CD8-positive, alpha-beta memory T cell (primary cell): ENCODE measurements at regions not wholly inside any gene's neighbourhood (a gene's known extent, or its start where the extent isn't known, plus 50 kb on each side); places are given as distances from the start of the nearest gene placed in this dataset.

Experiments used
- CTCF ChIA-PET: fragments of 350-600 bp; sonication (Branson Sonifier 250); formaldehyde crosslinking; loops from one replicate; lab custom pipeline; 2021; ENCODE audit warnings: antibody characterized with exemption; lab: Charles Lee
- POLR2A ChIA-PET: fragments of 350-600 bp; sonication (Branson Sonifier 250); formaldehyde crosslinking; loops from one replicate; lab custom pipeline; 2021; ENCODE audit warnings: antibody characterized with exemption; lab: Charles Lee
- DNase-seq, 5 donors: peaks; one replicate each; pipeline versions ENCODE4 v3.0.0 to v3.0.0-alpha.2; 2020 to 2022; ENCODE audit warnings: mixed read lengths in 1 of 5
- H3K27ac ChIP-seq: one replicate; pipeline ENCODE4 v1.7.0; 2013; ENCODE audit warnings: low read depth, mild to moderate bottlenecking, low read length, moderate library complexity
- H3K27me3 ChIP-seq: 2 replicates; pipeline ENCODE4 v1.7.0; 2013; ENCODE audit warnings: low read length, mild to moderate bottlenecking; ENCODE audit not compliant: insufficient read depth, poor library complexity, severe bottlenecking
- H3K36me3 ChIP-seq: 2 replicates; pipeline ENCODE4 v1.7.0; 2013; ENCODE audit warnings: mild to moderate bottlenecking, low read length, moderate library complexity; ENCODE audit not compliant: insufficient read depth
- H3K4me1 ChIP-seq: 2 replicates; pipeline ENCODE4 v1.7.0; 2013; ENCODE audit warnings: mild to moderate bottlenecking, low read length, moderate library complexity; ENCODE audit not compliant: insufficient read depth
- H3K4me3 ChIP-seq: 2 replicates; pipeline ENCODE4 v1.7.0; 2013; ENCODE audit warnings: mild to moderate bottlenecking, low read length
- H3K9me3 ChIP-seq: 2 replicates; pipeline ENCODE4 v1.7.0; 2013; ENCODE audit warnings: mild to moderate bottlenecking, low read length
- H3K27ac Mint-ChIP-seq, 8 donors: one replicate each; pipeline ENCODE4 v1.8.0; 2020 to 2021; ENCODE audit warnings: mixed read lengths in 8 of 8, mild to moderate bottlenecking in 6 of 8, inconsistent platforms in 3 of 8, moderate library complexity in 3 of 8
- H3K27me3 Mint-ChIP-seq, 2 donors: one replicate each; pipeline ENCODE4 v1.8.0; 2020 to 2021; ENCODE audit warnings: mixed read lengths in 2 of 2, mild to moderate bottlenecking in 1 of 2, moderate library complexity in 1 of 2
- H3K36me3 Mint-ChIP-seq, 3 donors: one replicate each; pipeline ENCODE4 v1.8.0; 2020 to 2021; ENCODE audit warnings: mixed read lengths in 3 of 3, inconsistent platforms in 1 of 3, mild to moderate bottlenecking in 1 of 3
- H3K4me1 Mint-ChIP-seq, 3 donors: one replicate each; pipeline ENCODE4 v1.8.0; 2020 to 2021; ENCODE audit warnings: mixed read lengths in 3 of 3, inconsistent platforms in 1 of 3, mild to moderate bottlenecking in 1 of 3
- H3K4me3 Mint-ChIP-seq, 7 donors: one replicate each; pipeline ENCODE4 v1.8.0; 2020 to 2021; ENCODE audit warnings: mixed read lengths in 7 of 7, mild to moderate bottlenecking in 6 of 7, moderate library complexity in 4 of 7, inconsistent platforms in 2 of 7
- H3K9me3 Mint-ChIP-seq, 5 donors: one replicate each; pipeline ENCODE4 v1.8.0; 2020 to 2022; ENCODE audit warnings: mixed read lengths in 5 of 5, mild to moderate bottlenecking in 3 of 5, moderate library complexity in 2 of 5, inconsistent platforms in 1 of 5

DNA sequence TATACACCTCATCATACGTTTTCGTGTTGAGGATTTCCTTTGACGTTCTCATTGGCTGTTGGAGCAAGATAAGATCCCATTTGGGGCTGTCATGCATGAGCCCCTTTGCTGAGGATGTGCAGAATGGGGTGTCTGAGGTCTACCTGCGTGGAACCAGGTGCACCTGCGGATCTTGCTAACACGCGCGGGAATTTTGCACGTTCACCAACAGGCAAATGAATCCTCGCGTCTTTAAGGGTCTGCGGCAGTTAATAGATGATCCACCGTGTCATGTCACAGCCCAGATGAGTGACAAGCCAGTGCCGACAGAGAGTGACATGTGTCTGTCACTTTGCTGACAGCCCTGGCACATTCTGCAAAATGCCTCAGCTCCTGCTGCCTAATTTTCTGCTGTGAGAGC is 56.3 kb upstream of the SHOX start:
- Histone ChIP-seq H3K36me3 (no peaks in the 10 kb centered on the region), H3K27me3 (no peaks in the 10 kb centered on the region), H3K27ac (no peak overlapping the region), H3K9me3 (peaks cover 5% of the 10 kb centered on the region), H3K4me3 (no peak overlapping the region), H3K4me1 (no peaks in the 10 kb centered on the region)
- H3K27ac Mint-ChIP-seq: no peak overlapping the region
- CTCF ChIA-PET: no interaction called here
- peaks cover 0 to 11% (median 5%) of the 10 kb centered on the region in 5 donors for H3K9me3 Mint-ChIP-seq
- DNase-seq: no peak
- POLR2A ChIA-PET: no interaction called here
- H3K27me3 Mint-ChIP-seq: peaks cover 0 to 2% of the 10 kb centered on the region in 2 donors
- no peaks in the 10 kb centered on the region for H3K4me1 Mint-ChIP-seq
- no peaks in the 10 kb centered on the region for H3K36me3 Mint-ChIP-seq
- no peak overlapping the region for H3K4me3 Mint-ChIP-seq

DNA sequence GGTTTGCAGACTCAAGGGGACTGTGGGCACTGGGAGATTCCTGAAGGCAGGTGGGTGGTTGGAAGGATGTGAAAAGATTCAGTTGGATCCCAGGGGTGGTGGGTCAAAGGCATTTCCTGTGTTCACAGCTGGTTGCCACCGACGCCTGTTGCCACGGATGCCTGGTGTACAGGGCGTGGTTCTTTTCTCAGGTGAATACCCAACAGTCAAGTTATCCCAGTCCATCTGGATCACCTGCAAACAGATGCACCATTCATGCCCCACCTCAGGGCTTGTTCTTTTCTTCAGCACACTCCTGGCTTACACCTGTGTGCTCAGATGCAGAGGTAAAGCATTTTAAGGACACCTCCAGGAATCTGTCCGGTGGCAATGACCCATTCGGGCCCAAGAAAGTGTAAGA is 55.8 kb upstream of the SHOX start:
- POLR2A ChIA-PET: no interaction called here
- no peaks in the 10 kb centered on the region for H3K36me3 Mint-ChIP-seq
- H3K4me3 Mint-ChIP-seq: no peak overlapping the region
- H3K27ac Mint-ChIP-seq: no peak overlapping the region
- peaks cover 0 to 11% (median 5%) of the 10 kb centered on the region in 5 donors for H3K9me3 Mint-ChIP-seq
- Histone ChIP-seq H3K36me3 (no peaks in the 10 kb centered on the region), H3K27ac (no peak overlapping the region), H3K27me3 (no peaks in the 10 kb centered on the region), H3K9me3 (peaks cover 5% of the 10 kb centered on the region), H3K4me1 (no peaks in the 10 kb centered on the region), H3K4me3 (no peak overlapping the region)
- H3K4me1 Mint-ChIP-seq: no peaks in the 10 kb centered on the region
- DNase-seq: no peak
- CTCF ChIA-PET: no interaction called here
- peaks cover 0 to 2% of the 10 kb centered on the region in 2 donors for H3K27me3 Mint-ChIP-seq

DNA sequence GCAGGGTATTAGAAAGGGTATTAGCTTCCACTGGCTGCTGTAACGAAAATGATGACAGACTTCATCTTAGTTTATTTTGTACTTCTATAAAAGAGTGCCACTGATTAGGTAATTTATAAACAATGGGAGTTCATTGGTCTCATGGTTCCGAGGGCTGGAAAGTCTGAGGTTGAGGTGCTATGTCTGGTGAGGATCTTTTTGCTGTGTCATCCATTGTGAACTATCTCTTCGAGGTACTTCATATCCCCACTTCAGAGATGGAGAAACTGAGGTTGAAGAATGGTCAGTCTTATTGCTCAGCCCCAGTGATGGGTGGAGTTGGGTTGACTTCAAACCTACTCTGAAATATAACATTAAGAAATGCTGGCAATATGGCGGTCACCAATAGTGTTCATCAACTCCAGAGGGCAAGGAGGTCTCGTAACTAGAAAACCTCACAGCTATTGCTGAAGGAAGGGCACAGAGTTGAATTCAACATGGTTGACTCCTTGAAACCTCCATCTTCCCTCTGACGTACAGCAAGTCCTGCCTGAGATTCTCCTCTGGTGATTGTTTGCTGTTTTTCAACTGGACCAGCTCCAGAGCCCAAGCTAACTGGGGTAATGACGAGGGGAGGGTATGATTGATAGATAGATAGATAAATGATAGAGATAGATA is 53.6 kb upstream of the SHOX start:
- DNase-seq: no peak
- Histone ChIP-seq H3K4me3 (no peak overlapping the region), H3K36me3 (no peaks in the 10 kb centered on the region), H3K27me3 (no peaks in the 10 kb centered on the region), H3K4me1 (no peaks in the 10 kb centered on the region), H3K27ac (no peak overlapping the region), H3K9me3 (peaks cover 5% of the 10 kb centered on the region)
- H3K4me1 Mint-ChIP-seq: no peaks in the 10 kb centered on the region
- POLR2A ChIA-PET: no interaction called here
- CTCF ChIA-PET: no interaction called here
- H3K4me3 Mint-ChIP-seq: no peak overlapping the region
- peaks cover 0 to 11% (median 7%) of the 10 kb centered on the region in 5 donors for H3K9me3 Mint-ChIP-seq
- H3K27me3 Mint-ChIP-seq: peaks cover 0 to 2% of the 10 kb centered on the region in 2 donors
- no peaks in the 10 kb centered on the region for H3K36me3 Mint-ChIP-seq
- peak overlapping the region in 1 of 8 donors; percentile 40 for H3K27ac Mint-ChIP-seq

- CTCF ChIA-PET: no interaction called here
- no peaks in the 10 kb centered on the region for H3K4me1 Mint-ChIP-seq
- H3K9me3 Mint-ChIP-seq: peaks cover 0 to 11% (median 7%) of the 10 kb centered on the region in 5 donors
- POLR2A ChIA-PET: no interaction called here
- Histone ChIP-seq H3K4me3 (no peak overlapping the region), H3K27ac (no peak overlapping the region), H3K36me3 (no peaks in the 10 kb centered on the region), H3K27me3 (no peaks in the 10 kb centered on the region), H3K9me3 (peaks cover 5% of the 10 kb centered on the region), H3K4me1 (no peaks in the 10 kb centered on the region)
- H3K27ac Mint-ChIP-seq: no peak overlapping the region
- no peak overlapping the region for H3K4me3 Mint-ChIP-seq
- H3K27me3 Mint-ChIP-seq: peaks cover 0 to 2% of the 10 kb centered on the region in 2 donors
- no peak for DNase-seq
- H3K36me3 Mint-ChIP-seq: no peaks in the 10 kb centered on the region
Measured at GRCh38 chrX:578531-578930, 52.1 kb upstream of the SHOX start.

DNA sequence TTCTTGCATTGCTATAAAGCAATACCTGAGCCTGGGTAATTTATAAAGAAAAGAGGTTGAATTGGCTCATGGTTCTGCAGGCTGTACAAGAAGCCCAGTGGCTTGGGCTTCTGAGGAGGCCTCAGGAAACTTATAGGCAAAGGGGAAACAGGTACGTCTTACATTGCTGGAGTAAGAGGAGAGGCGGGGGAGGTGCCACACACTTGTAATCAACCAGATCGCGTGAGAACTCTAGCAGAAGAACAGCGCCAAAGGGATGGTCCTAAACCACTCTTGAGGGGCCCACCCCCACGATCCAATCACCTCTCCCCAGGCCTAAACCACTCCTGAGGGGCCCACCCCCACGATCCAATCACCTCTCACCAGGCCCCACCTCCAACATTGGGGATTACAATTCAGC is 50.6 kb upstream of the SHOX start:
- H3K27ac Mint-ChIP-seq: no peak overlapping the region
- Histone ChIP-seq H3K9me3 (peaks cover 5% of the 10 kb centered on the region), H3K27me3 (no peaks in the 10 kb centered on the region), H3K36me3 (no peaks in the 10 kb centered on the region), H3K4me3 (no peak overlapping the region), H3K4me1 (no peaks in the 10 kb centered on the region), H3K27ac (no peak overlapping the region)
- ChIA-PET CTCF (no interaction called here), POLR2A (no interaction called here)
- H3K4me3 Mint-ChIP-seq: no peak overlapping the region
- no peaks in the 10 kb centered on the region for H3K4me1 Mint-ChIP-seq
- H3K9me3 Mint-ChIP-seq: peaks cover 0 to 11% (median 7%) of the 10 kb centered on the region in 5 donors
- H3K36me3 Mint-ChIP-seq: no peaks in the 10 kb centered on the region
- H3K27me3 Mint-ChIP-seq: peaks cover 0 to 2% of the 10 kb centered on the region in 2 donors
- no peak for DNase-seq
